PC-3 (cell line): ENCODE measurements at regions not wholly inside any gene's neighbourhood (a gene's known extent, or its start where the extent isn't known, plus 50 kb on each side); places are given as distances from the start of the nearest gene placed in this dataset.

Experiments
- ATAC-seq: fragments of 200-7000 bp; cut with Tn5 transposase; 2 replicates; pipeline ENCODE4 v1.9.1; 2020; ENCODE audit warnings: mild to moderate bottlenecking, moderate library complexity
- BruUV-seq: library from RNA; stranded (reverse); fragments of 400-500 nt; replicated peaks from 2 replicates; lab custom pipeline; 2021; lab: Mats Ljungman, UMichigan
- CTCF ChIA-PET: fragments of 300-600 bp; sonication (Branson Sonifier 250); formaldehyde crosslinking; loops from one replicate; lab custom pipeline; 2022; ENCODE audit warnings: antibody characterized with exemption; lab: Charles Lee
- POLR2A ChIA-PET: fragments of 300-600 bp; sonication (Branson Sonifier 250); formaldehyde crosslinking; loops from one replicate; lab custom pipeline; 2022; ENCODE audit warnings: antibody characterized with exemption; ENCODE audit not compliant: unreplicated experiment; lab: Charles Lee
- DNase-seq: peaks from one replicate; pipeline ENCODE4 v3.0.0-alpha.2; 2015
- H2AFZ ChIP-seq: fragments of 300-600 bp; sonication (generic); 2 replicates; pipeline ENCODE4 v1.6.0; 2016; ENCODE audit warnings: antibody characterized with exemption, low read length
- H3F3A ChIP-seq: fragments of 300-600 bp; sonication (generic); one replicate; pipeline ENCODE4 v1.6.0; 2017; ENCODE audit warnings: antibody characterized with exemption, low read length, control low read depth, mild to moderate bottlenecking; ENCODE audit not compliant: unreplicated experiment
- H3K27ac ChIP-seq: fragments of 300-600 bp; sonication (generic); 2 replicates; pipeline ENCODE4 v1.5.1; 2016; ENCODE audit warnings: mild to moderate bottlenecking, low read length
- H3K27me3 ChIP-seq: fragments of 300-600 bp; sonication (generic); 2 replicates; pipeline ENCODE4 v1.6.1; 2016; ENCODE audit warnings: low read length, mixed read lengths
- H3K36me3 ChIP-seq: fragments of 300-600 bp; sonication (generic); 2 replicates; pipeline ENCODE4 v1.6.1; 2016; ENCODE audit warnings: low read depth, mixed run types, low read length, mixed read lengths
- H3K4me1 ChIP-seq: fragments of 300-600 bp; sonication (generic); 2 replicates; pipeline ENCODE4 v1.5.1; 2016; ENCODE audit warnings: low read length; ENCODE audit not compliant: insufficient read depth
- H3K4me2 ChIP-seq: fragments of 300-600 bp; sonication (generic); 2 replicates; pipeline ENCODE4 v1.6.0; 2016; ENCODE audit warnings: low read length
- H3K4me3 ChIP-seq: fragments of 300-600 bp; sonication (generic); 2 replicates; pipeline ENCODE4 v1.5.1; 2016; ENCODE audit warnings: mild to moderate bottlenecking, low read length, mixed read lengths
- H3K79me2 ChIP-seq: fragments of 300-600 bp; sonication (generic); 2 replicates; pipeline ENCODE4 v1.6.1; 2017; ENCODE audit warnings: low read length, mixed read lengths
- H3K9ac ChIP-seq: fragments of 300-600 bp; sonication (generic); 2 replicates; pipeline ENCODE4 v1.6.0; 2016; ENCODE audit warnings: mild to moderate bottlenecking, low read length
- H3K9me2 ChIP-seq: fragments of 300-600 bp; sonication (generic); replicated peaks from 2 replicates; pipeline ENCODE4 v1.6.1; 2016; ENCODE audit warnings: mixed run types, low read length, mixed read lengths
- H3K9me3 ChIP-seq: fragments of 300-600 bp; sonication (generic); 2 replicates; pipeline ENCODE4 v1.6.1; 2016; ENCODE audit warnings: low read length, mixed read lengths
- H4K20me1 ChIP-seq: fragments of 300-600 bp; sonication (generic); 2 replicates; pipeline ENCODE4 v1.6.1; 2016; ENCODE audit warnings: low read length, mixed read lengths
- CTCF ChIP-seq: fragments of 300-600 bp; sonication (generic); conservative IDR thresholded peaks from 2 replicates; pipeline ENCODE4 v1.5.1; 2017; ENCODE audit warnings: antibody characterized with exemption, low read depth, mild to moderate bottlenecking, low read length
- EZH2 ChIP-seq: fragments of 300-600 bp; sonication (generic); IDR thresholded peaks from one replicate; pipeline ENCODE4 v1.6.1; 2017; ENCODE audit warnings: antibody characterized with exemption, mild to moderate bottlenecking, low read length; ENCODE audit not compliant: unreplicated experiment
- EZH2phosphoT487 ChIP-seq: fragments of 300-600 bp; sonication (generic); IDR thresholded peaks from 2 replicates; pipeline ENCODE4 v1.6.1; 2018; ENCODE audit warnings: mild to moderate bottlenecking, antibody characterized with exemption, low read length, borderline replicate concordance
- intact Hi-C: fragments of 100-400 bp; cut with micrococcal nuclease; formaldehyde crosslinking; loops from 2 replicates; pipeline ENCODE4 v1.9.0; 2023

GRCh38 chr18:68150961-68151360 is 563.9 kb downstream of the TMX3 start:
- ATAC-seq: no peak
- no peak overlapping the region for H2AFZ ChIP-seq
- CTCF ChIA-PET: no interaction called here

GRCh38 chr18:68148863-68149262 is 566.0 kb downstream of the TMX3 start:
- ChIA-PET POLR2A (no interaction called here), CTCF (no interaction called here)
- intact Hi-C loops: no loop called here
- H3K27ac ChIP-seq: no peak overlapping the region
- no peaks in the 10 kb centered on the region for H3K9me3 ChIP-seq
- no TSS peak for BruUV-seq
- no peaks in the 10 kb centered on the region for H3F3A ChIP-seq
- H3K4me3 ChIP-seq: no peak overlapping the region
- no peaks in the 10 kb centered on the region for H3K36me3 ChIP-seq
- H3K79me2 ChIP-seq: no peaks in the 10 kb centered on the region
- no peaks in the 10 kb centered on the region for H4K20me1 ChIP-seq
- no peak overlapping the region for H3K9ac ChIP-seq
- TF ChIP-seq EZH2phosphoT487: no peak
- TF ChIP-seq CTCF: no peak
- no peak for TF ChIP-seq EZH2
- no peak overlapping the region for H3K4me2 ChIP-seq
- DNase-seq: no peak
- no peaks in the 10 kb centered on the region for H3K9me2 ChIP-seq
- H3K27me3 ChIP-seq: no peaks in the 10 kb centered on the region
- H3K4me1 ChIP-seq: peaks cover 1% of the 10 kb centered on the region
- H2AFZ ChIP-seq: no peak overlapping the region
- ATAC-seq: no peak

More at GRCh38 chr18:68150961-68151360, 563.9 kb downstream of the TMX3 start:
- H3K4me3 ChIP-seq: no peak overlapping the region
- POLR2A ChIA-PET: no interaction called here
- H3K9me3 ChIP-seq: no peaks in the 10 kb centered on the region
- peaks cover 5% of the 10 kb centered on the region for H3K4me1 ChIP-seq
- H3K27ac ChIP-seq: no peak overlapping the region
- no peaks in the 10 kb centered on the region for H3K9me2 ChIP-seq
- no peak overlapping the region for H3K9ac ChIP-seq
- no peaks in the 10 kb centered on the region for H3K79me2 ChIP-seq
- DNase-seq: no peak
- H3K4me2 ChIP-seq: no peak overlapping the region
- no peaks in the 10 kb centered on the region for H3F3A ChIP-seq
- no peaks in the 10 kb centered on the region for H4K20me1 ChIP-seq
- intact Hi-C loops: no loop called here
- H3K27me3 ChIP-seq: no peaks in the 10 kb centered on the region
- TF ChIP-seq CTCF (no peak), EZH2 (no peak), EZH2phosphoT487 (no peak)
- no TSS peak for BruUV-seq
- no peaks in the 10 kb centered on the region for H3K36me3 ChIP-seq

GRCh38 chr18:68147728-68148127 is 567.2 kb downstream of the TMX3 start:
- H3K27ac ChIP-seq: no peak overlapping the region
- H4K20me1 ChIP-seq: no peaks in the 10 kb centered on the region
- ChIA-PET CTCF (no interaction called here), POLR2A (no interaction called here)
- DNase-seq (no peak), ATAC-seq (no peak)
- H3K4me1 ChIP-seq: no peaks in the 10 kb centered on the region
- H2AFZ ChIP-seq: no peak overlapping the region
- H3K27me3 ChIP-seq: no peaks in the 10 kb centered on the region
- H3K9ac ChIP-seq: no peak overlapping the region
- TF ChIP-seq EZH2phosphoT487: no peak
- TF ChIP-seq EZH2: no peak
- TF ChIP-seq CTCF: no peak
- no peak overlapping the region for H3K4me3 ChIP-seq
- no peaks in the 10 kb centered on the region for H3K79me2 ChIP-seq
- H3K9me3 ChIP-seq: no peaks in the 10 kb centered on the region
- no peak overlapping the region for H3K4me2 ChIP-seq
- no peaks in the 10 kb centered on the region for H3K9me2 ChIP-seq
- intact Hi-C loops: no loop called here
- H3K36me3 ChIP-seq: no peaks in the 10 kb centered on the region
- no TSS peak for BruUV-seq
- no peaks in the 10 kb centered on the region for H3F3A ChIP-seq
